Activated CD4-positive, alpha-beta T cell treated with anti-CD3 and anti-CD28 coated beads, Interleukin-2, amount 50 U/mL, for 24 hours (primary cell): ENCODE measurements at regions not wholly inside any gene's neighbourhood (a gene's known extent, or its start where the extent isn't known, plus 50 kb on each side); places are given as distances from the start of the nearest gene placed in this dataset.

Experiments used
- DNase-seq, 2 donors: peaks; one replicate each; pipeline ENCODE4 v3.0.0-alpha.2; 2020; ENCODE audit warnings: low read depth in 1 of 2, low spot score in 1 of 2

GRCh38 chr5:82765765-82766164, 311.4 kb downstream of the TMEM167A start:
- no peak for DNase-seq

GRCh38 chr5:82760856-82761255, 316.3 kb downstream of the TMEM167A start:
- DNase-seq, result no peak

- no peak for DNase-seq
These were observed 318.3 kb downstream of the TMEM167A start for GRCh38 chr5:82758881-82759280.

GRCh38 chr5:82754759-82755158, 322.4 kb downstream of the TMEM167A start:
- no peak for DNase-seq

- DNase-seq, result no peak
These were observed 323.0 kb downstream of the TMEM167A start for GRCh38 chr5:82754036-82754746.

- DNase-seq, result no peak
These were observed 323.8 kb downstream of the TMEM167A start for GRCh38 chr5:82753374-82753773.

GRCh38 chr5:82749461-82749820, 327.8 kb downstream of the TMEM167A start:
- no peak for DNase-seq

- no peak for DNase-seq
These were observed 328.3 kb downstream of the TMEM167A start for GRCh38 chr5:82748688-82749460.

GRCh38 chr5:82747986-82748385, 329.2 kb downstream of the TMEM167A start:
- DNase-seq, result no peak

GRCh38 chr5:82745016-82745415, 332.2 kb downstream of the TMEM167A start:
- DNase-seq, result no peak

GRCh38 chr5:82738681-82739269, 338.4 kb downstream of the TMEM167A start:
- no peak for DNase-seq

- no peak for DNase-seq
These were observed 341.9 kb downstream of the TMEM167A start for GRCh38 chr5:82735160-82735789.

- DNase-seq, result no peak
These were observed 342.8 kb downstream of the TMEM167A start for GRCh38 chr5:82734347-82734746.

GRCh38 chr5:82730913-82731312, 346.3 kb downstream of the TMEM167A start:
- DNase-seq, result no peak

GRCh38 chr5:82728926-82729702, 348.1 kb downstream of the TMEM167A start:
- DNase-seq, result no peak

GRCh38 chr5:82723168-82723567, 354.0 kb downstream of the TMEM167A start:
- DNase-seq, result no peak

- DNase-seq, result no peak
These were observed 356.1 kb downstream of the TMEM167A start for GRCh38 chr5:82721087-82721410.

GRCh38 chr5:82720213-82721086, 356.7 kb downstream of the TMEM167A start:
- DNase-seq, result no peak

- no peak for DNase-seq
These were observed 357.8 kb downstream of the TMEM167A start for GRCh38 chr5:82719368-82719767.

- no peak for DNase-seq
These were observed 359.5 kb downstream of the TMEM167A start for GRCh38 chr5:82717738-82718137.
